GM23338 (cell line): ENCODE measurements at regions not wholly inside any gene's neighbourhood (a gene's known extent, or its start where the extent isn't known, plus 50 kb on each side); places are given as distances from the start of the nearest gene placed in this dataset.

Experiments used
- CREB1 ChIP-seq: fragments of 250-450 bp; sonication (Bioruptor Pico); IDR thresholded peaks from 2 replicates; pipeline ENCODE4 v1.5.0; 2020; ENCODE audit warnings: low read depth, mild to moderate bottlenecking, moderate library complexity
- EZH2 ChIP-seq: fragments of 200-600 bp; sonication (generic); IDR thresholded peaks from one replicate; pipeline ENCODE4 v1.8.0; 2017; ENCODE audit warnings: antibody characterized with exemption, mild to moderate bottlenecking, low read depth; ENCODE audit not compliant: unreplicated experiment
- EZH2phosphoT487 ChIP-seq: fragments of 200-600 bp; sonication (generic); IDR thresholded peaks from one replicate; pipeline ENCODE4 v1.8.1; 2018; ENCODE audit warnings: antibody characterized with exemption; ENCODE audit not compliant: unreplicated experiment
- JUNB ChIP-seq: IDR thresholded peaks from one replicate; pipeline ENCODE4 v1.6.1; 2016; ENCODE audit warnings: antibody characterized with exemption; ENCODE audit not compliant: unreplicated experiment
- NANOG ChIP-seq: IDR thresholded peaks from 2 replicates; pipeline ENCODE4 v1.6.1; 2016; ENCODE audit warnings: antibody characterized with exemption, borderline replicate concordance
- POLR2AphosphoS5 ChIP-seq: IDR thresholded peaks from 2 replicates; pipeline ENCODE4 v1.6.1; 2016; ENCODE audit warnings: antibody characterized with exemption, low read depth
- STAT1 ChIP-seq: IDR thresholded peaks from one replicate; pipeline ENCODE4 v1.6.1; 2016; ENCODE audit warnings: antibody characterized with exemption; ENCODE audit not compliant: unreplicated experiment
- ZNF331 ChIP-seq: fragments of 250-450 bp; sonication (Bioruptor Pico); IDR thresholded peaks from 2 replicates; pipeline ENCODE4 v1.5.0; 2020; ENCODE audit warnings: low read depth, mild to moderate bottlenecking, moderate library complexity
- TF ChIP-seq, protein P1 (sequence below), 2 experiments: fragments of 200-600 bp in 1 of 2; sonication (generic) in 1 of 2; conservative IDR thresholded peaks; 2 replicates each; pipeline versions ENCODE4 v1.5.1 to v1.6.1; 2016 to 2017; ENCODE audit warnings: antibody characterized with exemption in 2 of 2, low read depth in 2 of 2, mild to moderate bottlenecking in 2 of 2, moderate library complexity in 1 of 2
- TF ChIP-seq, protein P2 (sequence below): fragments of 250-450 bp; sonication (Bioruptor Pico); IDR thresholded peaks from 2 replicates; pipeline ENCODE4 v1.5.0; 2020; ENCODE audit warnings: mild to moderate bottlenecking, moderate library complexity
- TF ChIP-seq, protein P3 (sequence below): IDR thresholded peaks from one replicate; pipeline ENCODE4 v1.6.1; 2018; ENCODE audit warnings: antibody characterized with exemption; ENCODE audit not compliant: unreplicated experiment
- TF ChIP-seq, protein P4 (sequence below): IDR thresholded peaks from 2 replicates; pipeline ENCODE4 v1.6.1; 2016; ENCODE audit warnings: antibody characterized with exemption

DNA sequence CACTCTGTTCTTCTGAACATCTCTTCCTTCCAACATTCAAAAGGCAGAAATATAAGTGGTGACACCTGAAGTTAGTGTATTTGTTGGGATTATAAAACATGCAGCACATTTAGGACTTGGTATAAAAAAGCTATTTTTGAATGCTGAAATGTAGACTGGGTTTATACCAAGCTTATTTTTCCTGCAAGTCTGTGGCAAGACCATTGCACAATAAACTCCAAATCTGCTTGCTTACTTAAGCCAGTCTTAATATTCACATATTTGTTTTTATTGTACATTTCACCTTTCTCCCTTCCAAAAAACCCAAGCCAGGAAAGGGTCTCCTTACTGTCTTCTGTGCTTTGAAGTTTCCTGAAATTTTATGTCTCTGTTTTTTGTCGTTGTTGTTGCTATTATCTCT is 63.7 kb downstream of the FHIP1A start:
- no peak for TF ChIP-seq STAT1
- TF ChIP-seq, protein P1, sequence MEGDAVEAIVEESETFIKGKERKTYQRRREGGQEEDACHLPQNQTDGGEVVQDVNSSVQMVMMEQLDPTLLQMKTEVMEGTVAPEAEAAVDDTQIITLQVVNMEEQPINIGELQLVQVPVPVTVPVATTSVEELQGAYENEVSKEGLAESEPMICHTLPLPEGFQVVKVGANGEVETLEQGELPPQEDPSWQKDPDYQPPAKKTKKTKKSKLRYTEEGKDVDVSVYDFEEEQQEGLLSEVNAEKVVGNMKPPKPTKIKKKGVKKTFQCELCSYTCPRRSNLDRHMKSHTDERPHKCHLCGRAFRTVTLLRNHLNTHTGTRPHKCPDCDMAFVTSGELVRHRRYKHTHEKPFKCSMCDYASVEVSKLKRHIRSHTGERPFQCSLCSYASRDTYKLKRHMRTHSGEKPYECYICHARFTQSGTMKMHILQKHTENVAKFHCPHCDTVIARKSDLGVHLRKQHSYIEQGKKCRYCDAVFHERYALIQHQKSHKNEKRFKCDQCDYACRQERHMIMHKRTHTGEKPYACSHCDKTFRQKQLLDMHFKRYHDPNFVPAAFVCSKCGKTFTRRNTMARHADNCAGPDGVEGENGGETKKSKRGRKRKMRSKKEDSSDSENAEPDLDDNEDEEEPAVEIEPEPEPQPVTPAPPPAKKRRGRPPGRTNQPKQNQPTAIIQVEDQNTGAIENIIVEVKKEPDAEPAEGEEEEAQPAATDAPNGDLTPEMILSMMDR (conservative IDR thresholded peaks at IDR 0.05; ENCODE audit: low read depth in 2 of 2) = no peak
- TF ChIP-seq, protein P2, sequence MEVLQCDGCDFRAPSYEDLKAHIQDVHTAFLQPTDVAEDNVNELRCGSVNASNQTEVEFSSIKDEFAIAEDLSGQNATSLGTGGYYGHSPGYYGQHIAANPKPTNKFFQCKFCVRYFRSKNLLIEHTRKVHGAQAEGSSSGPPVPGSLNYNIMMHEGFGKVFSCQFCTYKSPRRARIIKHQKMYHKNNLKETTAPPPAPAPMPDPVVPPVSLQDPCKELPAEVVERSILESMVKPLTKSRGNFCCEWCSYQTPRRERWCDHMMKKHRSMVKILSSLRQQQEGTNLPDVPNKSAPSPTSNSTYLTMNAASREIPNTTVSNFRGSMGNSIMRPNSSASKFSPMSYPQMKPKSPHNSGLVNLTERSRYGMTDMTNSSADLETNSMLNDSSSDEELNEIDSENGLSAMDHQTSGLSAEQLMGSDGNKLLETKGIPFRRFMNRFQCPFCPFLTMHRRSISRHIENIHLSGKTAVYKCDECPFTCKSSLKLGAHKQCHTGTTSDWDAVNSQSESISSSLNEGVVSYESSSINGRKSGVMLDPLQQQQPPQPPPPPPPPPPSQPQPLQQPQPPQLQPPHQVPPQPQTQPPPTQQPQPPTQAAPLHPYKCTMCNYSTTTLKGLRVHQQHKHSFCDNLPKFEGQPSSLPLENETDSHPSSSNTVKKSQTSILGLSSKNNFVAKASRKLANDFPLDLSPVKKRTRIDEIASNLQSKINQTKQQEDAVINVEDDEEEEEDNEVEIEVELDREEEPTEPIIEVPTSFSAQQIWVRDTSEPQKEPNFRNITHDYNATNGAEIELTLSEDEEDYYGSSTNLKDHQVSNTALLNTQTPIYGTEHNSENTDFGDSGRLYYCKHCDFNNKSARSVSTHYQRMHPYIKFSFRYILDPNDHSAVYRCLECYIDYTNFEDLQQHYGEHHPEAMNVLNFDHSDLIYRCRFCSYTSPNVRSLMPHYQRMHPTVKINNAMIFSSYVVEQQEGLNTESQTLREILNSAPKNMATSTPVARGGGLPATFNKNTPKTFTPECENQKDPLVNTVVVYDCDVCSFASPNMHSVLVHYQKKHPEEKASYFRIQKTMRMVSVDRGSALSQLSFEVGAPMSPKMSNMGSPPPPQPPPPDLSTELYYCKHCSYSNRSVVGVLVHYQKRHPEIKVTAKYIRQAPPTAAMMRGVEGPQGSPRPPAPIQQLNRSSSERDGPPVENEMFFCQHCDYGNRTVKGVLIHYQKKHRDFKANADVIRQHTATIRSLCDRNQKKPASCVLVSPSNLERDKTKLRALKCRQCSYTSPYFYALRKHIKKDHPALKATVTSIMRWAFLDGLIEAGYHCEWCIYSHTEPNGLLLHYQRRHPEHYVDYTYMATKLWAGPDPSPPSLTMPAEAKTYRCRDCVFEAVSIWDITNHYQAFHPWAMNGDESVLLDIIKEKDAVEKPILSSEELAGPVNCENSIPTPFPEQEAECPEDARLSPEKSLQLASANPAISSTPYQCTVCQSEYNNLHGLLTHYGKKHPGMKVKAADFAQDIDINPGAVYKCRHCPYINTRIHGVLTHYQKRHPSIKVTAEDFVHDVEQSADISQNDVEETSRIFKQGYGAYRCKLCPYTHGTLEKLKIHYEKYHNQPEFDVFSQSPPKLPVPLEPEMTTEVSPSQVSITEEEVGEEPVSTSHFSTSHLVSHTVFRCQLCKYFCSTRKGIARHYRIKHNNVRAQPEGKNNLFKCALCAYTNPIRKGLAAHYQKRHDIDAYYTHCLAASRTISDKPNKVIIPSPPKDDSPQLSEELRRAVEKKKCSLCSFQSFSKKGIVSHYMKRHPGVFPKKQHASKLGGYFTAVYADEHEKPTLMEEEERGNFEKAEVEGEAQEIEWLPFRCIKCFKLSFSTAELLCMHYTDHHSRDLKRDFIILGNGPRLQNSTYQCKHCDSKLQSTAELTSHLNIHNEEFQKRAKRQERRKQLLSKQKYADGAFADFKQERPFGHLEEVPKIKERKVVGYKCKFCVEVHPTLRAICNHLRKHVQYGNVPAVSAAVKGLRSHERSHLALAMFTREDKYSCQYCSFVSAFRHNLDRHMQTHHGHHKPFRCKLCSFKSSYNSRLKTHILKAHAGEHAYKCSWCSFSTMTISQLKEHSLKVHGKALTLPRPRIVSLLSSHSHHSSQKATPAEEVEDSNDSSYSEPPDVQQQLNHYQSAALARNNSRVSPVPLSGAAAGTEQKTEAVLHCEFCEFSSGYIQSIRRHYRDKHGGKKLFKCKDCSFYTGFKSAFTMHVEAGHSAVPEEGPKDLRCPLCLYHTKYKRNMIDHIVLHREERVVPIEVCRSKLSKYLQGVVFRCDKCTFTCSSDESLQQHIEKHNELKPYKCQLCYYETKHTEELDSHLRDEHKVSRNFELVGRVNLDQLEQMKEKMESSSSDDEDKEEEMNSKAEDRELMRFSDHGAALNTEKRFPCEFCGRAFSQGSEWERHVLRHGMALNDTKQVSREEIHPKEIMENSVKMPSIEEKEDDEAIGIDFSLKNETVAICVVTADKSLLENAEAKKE (CRISPR knock-in tag) = no peak
- no peak for TF ChIP-seq EZH2
- TF ChIP-seq, protein P3, sequence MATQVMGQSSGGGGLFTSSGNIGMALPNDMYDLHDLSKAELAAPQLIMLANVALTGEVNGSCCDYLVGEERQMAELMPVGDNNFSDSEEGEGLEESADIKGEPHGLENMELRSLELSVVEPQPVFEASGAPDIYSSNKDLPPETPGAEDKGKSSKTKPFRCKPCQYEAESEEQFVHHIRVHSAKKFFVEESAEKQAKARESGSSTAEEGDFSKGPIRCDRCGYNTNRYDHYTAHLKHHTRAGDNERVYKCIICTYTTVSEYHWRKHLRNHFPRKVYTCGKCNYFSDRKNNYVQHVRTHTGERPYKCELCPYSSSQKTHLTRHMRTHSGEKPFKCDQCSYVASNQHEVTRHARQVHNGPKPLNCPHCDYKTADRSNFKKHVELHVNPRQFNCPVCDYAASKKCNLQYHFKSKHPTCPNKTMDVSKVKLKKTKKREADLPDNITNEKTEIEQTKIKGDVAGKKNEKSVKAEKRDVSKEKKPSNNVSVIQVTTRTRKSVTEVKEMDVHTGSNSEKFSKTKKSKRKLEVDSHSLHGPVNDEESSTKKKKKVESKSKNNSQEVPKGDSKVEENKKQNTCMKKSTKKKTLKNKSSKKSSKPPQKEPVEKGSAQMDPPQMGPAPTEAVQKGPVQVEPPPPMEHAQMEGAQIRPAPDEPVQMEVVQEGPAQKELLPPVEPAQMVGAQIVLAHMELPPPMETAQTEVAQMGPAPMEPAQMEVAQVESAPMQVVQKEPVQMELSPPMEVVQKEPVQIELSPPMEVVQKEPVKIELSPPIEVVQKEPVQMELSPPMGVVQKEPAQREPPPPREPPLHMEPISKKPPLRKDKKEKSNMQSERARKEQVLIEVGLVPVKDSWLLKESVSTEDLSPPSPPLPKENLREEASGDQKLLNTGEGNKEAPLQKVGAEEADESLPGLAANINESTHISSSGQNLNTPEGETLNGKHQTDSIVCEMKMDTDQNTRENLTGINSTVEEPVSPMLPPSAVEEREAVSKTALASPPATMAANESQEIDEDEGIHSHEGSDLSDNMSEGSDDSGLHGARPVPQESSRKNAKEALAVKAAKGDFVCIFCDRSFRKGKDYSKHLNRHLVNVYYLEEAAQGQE = no peak
- no peak for TF ChIP-seq EZH2phosphoT487
- no peak for TF ChIP-seq POLR2AphosphoS5
- TF ChIP-seq CREB1 = no peak
- TF ChIP-seq, protein P4, sequence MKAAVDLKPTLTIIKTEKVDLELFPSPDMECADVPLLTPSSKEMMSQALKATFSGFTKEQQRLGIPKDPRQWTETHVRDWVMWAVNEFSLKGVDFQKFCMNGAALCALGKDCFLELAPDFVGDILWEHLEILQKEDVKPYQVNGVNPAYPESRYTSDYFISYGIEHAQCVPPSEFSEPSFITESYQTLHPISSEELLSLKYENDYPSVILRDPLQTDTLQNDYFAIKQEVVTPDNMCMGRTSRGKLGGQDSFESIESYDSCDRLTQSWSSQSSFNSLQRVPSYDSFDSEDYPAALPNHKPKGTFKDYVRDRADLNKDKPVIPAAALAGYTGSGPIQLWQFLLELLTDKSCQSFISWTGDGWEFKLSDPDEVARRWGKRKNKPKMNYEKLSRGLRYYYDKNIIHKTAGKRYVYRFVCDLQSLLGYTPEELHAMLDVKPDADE = no peak
- TF ChIP-seq JUNB = no peak
- no peak for TF ChIP-seq ZNF331 (CRISPR knock-in tag)
- no peak for TF ChIP-seq NANOG
